ENCODE measurements at regions not wholly inside any gene's neighbourhood (a gene's known extent, or its start where the extent isn't known, plus 50 kb on each side); places are given as distances from the start of the nearest gene placed in this dataset.

DNA sequence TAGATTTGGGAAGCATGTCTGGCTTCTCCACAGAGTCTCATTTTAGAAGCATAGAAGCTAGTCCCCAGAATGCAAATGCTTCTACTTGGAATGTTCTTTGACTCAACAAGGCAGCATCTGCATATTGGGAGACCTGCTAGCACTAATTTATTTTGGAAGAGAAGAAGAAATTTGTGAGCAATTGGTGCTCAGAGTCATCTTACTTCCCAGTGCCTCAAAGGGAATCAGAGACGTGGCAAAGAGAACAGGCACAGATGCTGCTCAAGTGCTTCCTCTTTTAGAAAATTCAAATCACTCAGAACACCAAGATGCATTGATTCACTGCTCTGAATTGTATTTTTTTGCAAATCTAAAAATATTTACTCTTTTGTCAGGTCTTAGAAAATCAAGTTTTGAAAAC lies 255.7 kb downstream of the BRINP2 start:
- no peaks in the 10 kb centered on the region for H3K36me3 ChIP-seq (replicated peaks in 1 of 2; ENCODE audit: insufficient read depth in 1 of 2, low read depth in 2 of 2)
- H3K9me3 ChIP-seq, result no peaks in the 10 kb centered on the region
- H3K27me3 ChIP-seq, result no peaks in the 10 kb centered on the region
- ATAC-seq, result no peak
- 20 to 22% methylated on average over 1 of the region's 1 CpG for WGBS, 2 donors
- intact Hi-C loops (cut with DNase I), result no loop called here
- DNase-seq, result no peak
- H3K4me1 ChIP-seq, result no peaks in the 10 kb centered on the region
- no peak overlapping the region for H3K27ac ChIP-seq
- no peak overlapping the region for H3K4me3 ChIP-seq
- TF ChIP-seq, protein P1, sequence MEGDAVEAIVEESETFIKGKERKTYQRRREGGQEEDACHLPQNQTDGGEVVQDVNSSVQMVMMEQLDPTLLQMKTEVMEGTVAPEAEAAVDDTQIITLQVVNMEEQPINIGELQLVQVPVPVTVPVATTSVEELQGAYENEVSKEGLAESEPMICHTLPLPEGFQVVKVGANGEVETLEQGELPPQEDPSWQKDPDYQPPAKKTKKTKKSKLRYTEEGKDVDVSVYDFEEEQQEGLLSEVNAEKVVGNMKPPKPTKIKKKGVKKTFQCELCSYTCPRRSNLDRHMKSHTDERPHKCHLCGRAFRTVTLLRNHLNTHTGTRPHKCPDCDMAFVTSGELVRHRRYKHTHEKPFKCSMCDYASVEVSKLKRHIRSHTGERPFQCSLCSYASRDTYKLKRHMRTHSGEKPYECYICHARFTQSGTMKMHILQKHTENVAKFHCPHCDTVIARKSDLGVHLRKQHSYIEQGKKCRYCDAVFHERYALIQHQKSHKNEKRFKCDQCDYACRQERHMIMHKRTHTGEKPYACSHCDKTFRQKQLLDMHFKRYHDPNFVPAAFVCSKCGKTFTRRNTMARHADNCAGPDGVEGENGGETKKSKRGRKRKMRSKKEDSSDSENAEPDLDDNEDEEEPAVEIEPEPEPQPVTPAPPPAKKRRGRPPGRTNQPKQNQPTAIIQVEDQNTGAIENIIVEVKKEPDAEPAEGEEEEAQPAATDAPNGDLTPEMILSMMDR (IDR thresholded peaks at IDR 0.05), result no peak
- TF ChIP-seq POLR2A (IDR thresholded peaks at IDR 0.05), result no peak

DNA sequence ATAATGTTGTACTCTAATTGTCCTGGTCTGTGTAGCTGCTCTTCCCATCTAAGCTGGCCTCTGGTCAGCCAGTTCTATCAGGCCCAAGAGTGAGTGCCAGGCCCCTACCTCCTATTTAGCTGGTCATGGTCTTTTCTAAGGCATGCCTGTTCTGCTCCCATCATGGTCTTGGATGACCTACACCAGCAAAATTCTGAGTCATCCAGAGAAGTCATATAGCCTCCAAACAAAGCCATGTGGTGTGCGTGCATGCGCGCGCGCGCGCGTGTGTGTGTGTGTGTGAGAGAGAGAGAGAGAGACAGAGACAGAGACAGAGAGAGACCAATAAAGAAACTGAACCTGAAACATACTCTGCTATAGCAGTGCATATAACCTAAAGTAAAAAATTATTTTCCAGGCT lies 254.4 kb downstream of the BRINP2 start:
- no peak overlapping the region for H3K4me3 ChIP-seq
- H3K27ac ChIP-seq, result no peak overlapping the region
- H3K36me3 ChIP-seq (replicated peaks in 1 of 2; ENCODE audit: insufficient read depth in 1 of 2, low read depth in 2 of 2), result no peaks in the 10 kb centered on the region
- intact Hi-C loops (cut with DNase I), result no loop called here
- H3K27me3 ChIP-seq, result no peaks in the 10 kb centered on the region
- H3K9me3 ChIP-seq, result no peaks in the 10 kb centered on the region
- ATAC-seq, result no peak
- H3K4me1 ChIP-seq, result no peaks in the 10 kb centered on the region
- no peak for DNase-seq
- TF ChIP-seq POLR2A (IDR thresholded peaks at IDR 0.05), result no peak
- 95 to 97% methylated on average over 8 of the region's 8 CpGs for WGBS, 2 donors

- Histone ChIP-seq H3K4me3 (no peak overlapping the region), H3K27me3 (no peaks in the 10 kb centered on the region), H3K4me1 (no peaks in the 10 kb centered on the region), H3K9me3 (no peaks in the 10 kb centered on the region), H3K36me3 (replicated peaks in 1 of 2; ENCODE audit: insufficient read depth in 1 of 2, low read depth in 2 of 2) (no peaks in the 10 kb centered on the region), H3K27ac (no peak overlapping the region)
- DNase-seq (no peak), ATAC-seq (no peak)
- intact Hi-C loops (cut with DNase I), result no loop called here
- TF ChIP-seq POLR2A (IDR thresholded peaks at IDR 0.05), result no peak
- TF ChIP-seq, protein P1 (IDR thresholded peaks at IDR 0.05), result no peak
These were observed 254.0 kb downstream of the BRINP2 start for GRCh38 chr1:177424744-177425143.

DNA sequence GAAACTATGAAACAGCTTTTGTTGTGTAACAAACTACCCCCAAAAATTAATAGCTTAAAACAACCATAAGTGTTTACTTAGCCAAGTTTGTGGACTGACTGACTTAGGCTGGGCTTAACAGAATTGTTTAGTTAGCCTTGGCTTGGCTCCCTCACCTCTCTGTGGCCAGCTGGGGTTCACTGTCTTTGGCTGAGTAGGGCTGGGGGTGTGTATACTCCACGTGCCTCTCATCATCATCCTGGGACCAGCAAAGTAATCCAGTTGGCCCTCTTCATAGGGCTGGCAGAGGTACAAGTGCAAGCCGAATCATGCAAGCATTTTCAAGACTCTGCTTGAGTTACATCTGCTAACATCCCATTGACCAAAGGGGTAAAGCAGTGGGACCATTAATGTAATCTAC lies 252.3 kb downstream of the BRINP2 start:
- TF ChIP-seq, protein P1 (IDR thresholded peaks at IDR 0.05), result no peak
- no peak for TF ChIP-seq POLR2A (IDR thresholded peaks at IDR 0.05)
- ATAC-seq (no peak), DNase-seq (no peak)
- no peak overlapping the region for H3K4me3 ChIP-seq
- no peaks in the 10 kb centered on the region for H3K4me1 ChIP-seq
- WGBS, 2 donors, result 43 to 53% methylated on average over 2 of the region's 2 CpGs
- H3K36me3 ChIP-seq (replicated peaks in 1 of 2; ENCODE audit: insufficient read depth in 1 of 2, low read depth in 2 of 2), result no peaks in the 10 kb centered on the region
- H3K27me3 ChIP-seq, result no peaks in the 10 kb centered on the region
- intact Hi-C loops (cut with DNase I), result no loop called here
- no peak overlapping the region for H3K27ac ChIP-seq
- no peaks in the 10 kb centered on the region for H3K9me3 ChIP-seq

- no peaks in the 10 kb centered on the region for H3K27me3 ChIP-seq
- TF ChIP-seq, protein P1 (IDR thresholded peaks at IDR 0.05), result no peak
- no peak for TF ChIP-seq POLR2A (IDR thresholded peaks at IDR 0.05)
- no peak overlapping the region for H3K4me3 ChIP-seq
- no peaks in the 10 kb centered on the region for H3K36me3 ChIP-seq (replicated peaks in 1 of 2; ENCODE audit: insufficient read depth in 1 of 2, low read depth in 2 of 2)
- no peaks in the 10 kb centered on the region for H3K4me1 ChIP-seq
- no peak overlapping the region for H3K27ac ChIP-seq
- WGBS, 2 donors, result 43 to 53% methylated on average over 3 of the region's 3 CpGs
- H3K9me3 ChIP-seq, result no peaks in the 10 kb centered on the region
- ATAC-seq (no peak), DNase-seq (no peak)
- intact Hi-C loops (cut with DNase I), result no loop called here
These were observed 243.3 kb downstream of the BRINP2 start for GRCh38 chr1:177413982-177414596.
